ENCODE measurements at regions not wholly inside any gene's neighbourhood (a gene's known extent, or its start where the extent isn't known, plus 50 kb on each side); places are given as distances from the start of the nearest gene placed in this dataset.

DNA sequence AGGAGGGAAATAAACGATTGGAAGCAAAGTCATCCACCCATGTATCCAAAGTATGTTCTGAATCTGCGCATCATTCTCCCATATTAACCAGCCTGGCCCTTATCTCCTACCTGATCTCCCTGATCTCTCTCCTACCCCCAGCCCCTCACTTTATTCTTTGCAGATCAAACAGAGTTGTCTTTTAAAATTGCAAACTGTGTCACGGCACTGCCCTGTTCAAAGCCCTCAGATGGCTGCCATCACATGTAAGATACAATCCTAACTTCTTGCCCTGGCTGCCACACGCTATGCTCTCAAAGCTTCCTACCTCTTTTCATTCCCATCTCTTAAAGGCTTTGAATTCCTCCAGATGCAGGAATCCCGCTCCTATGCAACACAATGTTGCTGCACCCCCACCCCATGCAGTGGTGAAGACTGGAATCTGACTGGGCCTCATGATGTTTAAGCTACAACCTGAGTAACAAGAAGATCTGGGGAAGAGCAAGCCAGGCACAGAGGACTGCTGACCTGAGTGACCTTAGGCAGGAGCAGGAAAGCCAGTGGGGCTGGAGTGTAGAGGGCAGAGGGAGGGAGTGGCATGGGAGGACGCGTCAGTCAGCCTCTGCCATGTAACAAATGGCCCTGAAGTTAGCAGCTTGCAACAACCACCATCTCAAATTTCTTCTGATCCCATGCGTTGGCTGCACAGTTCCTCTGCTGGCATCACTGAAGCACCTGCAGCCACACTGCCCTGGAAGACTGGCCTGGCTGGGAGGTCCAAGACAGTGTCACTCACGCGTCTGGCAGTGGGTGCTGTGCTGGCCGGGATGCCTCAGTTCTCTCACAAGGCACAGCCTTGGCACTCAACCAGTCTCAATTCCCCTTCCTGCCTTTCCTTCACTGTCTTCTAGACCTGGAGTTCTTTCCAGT, 382.8 kb downstream of the BCL11B start:
- no peak for DNase-seq

DNA sequence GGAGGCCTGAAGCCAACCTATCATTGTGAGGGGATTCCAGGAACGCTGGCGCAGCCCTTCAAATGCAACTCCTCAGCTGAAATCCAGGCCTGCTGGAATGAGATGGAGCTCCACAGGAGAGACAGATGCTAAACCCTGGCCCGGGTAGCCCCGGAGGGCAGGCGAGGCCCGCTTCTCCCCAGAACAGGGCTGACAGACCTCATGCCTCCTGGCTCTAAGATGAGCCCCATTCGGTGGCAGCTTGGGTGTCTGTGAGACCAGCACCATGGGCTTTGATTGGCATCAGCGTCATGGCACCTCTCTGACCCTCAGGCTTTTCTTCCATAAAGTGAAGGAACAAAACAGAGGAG, 382.2 kb downstream of the BCL11B start:
- DNase-seq = no peak

DNA sequence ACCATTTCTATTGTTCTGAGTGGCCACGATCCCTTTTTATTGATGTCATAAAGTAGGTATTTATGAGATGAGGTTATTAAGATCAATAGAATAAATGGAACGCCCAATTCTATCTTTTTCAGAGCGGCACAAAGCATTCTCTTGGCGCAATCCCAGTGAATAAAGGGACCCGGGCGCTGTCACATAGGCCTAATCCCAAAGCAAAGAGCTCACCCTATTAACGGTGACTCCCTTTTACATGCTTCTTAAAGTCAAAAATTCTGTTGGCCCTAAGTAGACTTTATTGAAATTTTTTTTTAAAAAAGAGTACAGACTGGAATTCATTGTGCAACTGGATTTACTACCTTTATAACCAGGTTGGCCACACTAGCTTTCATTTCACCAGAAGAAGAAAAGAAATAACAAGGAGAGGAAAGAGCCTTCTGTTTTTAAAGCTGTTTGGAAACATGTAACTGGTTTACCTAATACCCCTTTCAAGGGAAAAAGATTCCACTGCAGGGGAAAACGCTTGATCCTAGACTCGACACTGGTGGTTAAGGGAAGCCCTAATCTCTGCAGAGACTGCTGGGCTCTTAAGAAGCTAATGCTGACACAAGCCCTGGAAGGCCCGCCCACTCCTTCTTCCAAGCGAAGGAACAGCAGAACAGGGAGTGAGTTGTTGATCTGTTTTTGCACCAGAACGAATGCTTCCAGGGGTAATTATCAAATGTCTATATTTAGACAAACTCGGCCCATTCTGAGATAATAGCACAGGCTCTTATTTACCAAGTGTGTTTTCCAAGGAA, 381.2 kb downstream of the BCL11B start:
- DNase-seq = no peak

GRCh38 chr14:98893675-98894074, 378.3 kb downstream of the BCL11B start:
- no peak for DNase-seq

- DNase-seq = no peak
Measured at GRCh38 chr14:98894600-98894999, 377.4 kb downstream of the BCL11B start.

- DNase-seq = no peak
Measured at GRCh38 chr14:98896449-98896848, 375.5 kb downstream of the BCL11B start.

DNA sequence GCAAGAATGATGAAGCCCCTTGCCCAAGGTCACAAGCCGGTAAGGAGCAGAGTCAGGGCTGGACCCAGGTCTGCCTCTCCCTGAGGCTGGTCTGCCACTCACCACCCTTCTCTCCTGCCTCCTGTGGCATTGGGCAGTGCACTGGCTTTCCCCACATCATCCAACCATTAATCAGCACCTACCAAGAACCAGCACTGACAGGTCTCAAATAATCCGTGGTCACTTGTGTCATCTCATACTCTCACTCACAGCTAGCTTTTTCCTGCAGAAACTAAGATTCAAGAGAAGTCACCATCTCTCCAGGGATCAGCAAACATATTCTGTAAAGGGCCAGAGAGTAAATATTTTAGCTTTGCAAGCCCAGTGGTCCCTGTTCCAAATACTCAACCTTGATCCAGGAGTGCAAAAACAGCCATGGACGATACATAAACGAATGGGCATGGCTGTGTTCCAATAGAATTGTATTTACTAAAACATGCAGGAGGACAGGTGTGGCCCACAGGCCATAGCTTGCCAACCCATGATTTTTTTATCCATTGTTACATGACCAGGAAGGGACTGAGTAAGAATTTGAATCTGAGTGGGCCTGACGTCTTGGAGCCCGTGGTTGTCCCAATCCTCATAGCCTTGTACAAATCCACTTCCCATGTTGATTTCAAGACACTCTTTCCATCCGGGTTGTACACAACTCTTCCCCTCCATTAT, 374.2 kb downstream of the BCL11B start:
- DNase-seq = no peak

DNA sequence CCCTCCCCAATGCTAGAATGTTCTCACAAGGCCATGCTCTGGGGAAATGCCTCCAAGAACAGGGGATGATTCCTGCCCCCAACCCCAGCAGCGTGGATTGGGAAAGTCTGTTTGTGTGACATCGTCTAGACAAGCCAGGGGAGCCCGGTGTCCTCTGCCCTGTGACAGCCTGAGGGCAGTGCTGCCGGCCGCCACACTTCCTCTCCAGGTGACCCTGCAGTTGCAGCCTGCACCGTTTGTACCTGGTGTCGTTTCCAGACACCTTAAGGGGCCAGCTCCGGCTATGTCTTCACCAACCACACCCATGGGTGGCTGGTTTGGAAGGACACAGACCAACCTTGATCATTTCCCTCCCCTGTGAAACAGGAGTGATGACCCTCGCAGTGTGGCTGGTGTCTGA, 372.6 kb downstream of the BCL11B start:
- no peak for DNase-seq

GRCh38 chr14:98900236-98900635, 371.8 kb downstream of the BCL11B start:
- DNase-seq = no peak

- no peak for DNase-seq
Measured at GRCh38 chr14:98900798-98901197, 371.2 kb downstream of the BCL11B start.

- DNase-seq = no peak
Measured at GRCh38 chr14:98901511-98902205, 370.3 kb downstream of the BCL11B start.

DNA sequence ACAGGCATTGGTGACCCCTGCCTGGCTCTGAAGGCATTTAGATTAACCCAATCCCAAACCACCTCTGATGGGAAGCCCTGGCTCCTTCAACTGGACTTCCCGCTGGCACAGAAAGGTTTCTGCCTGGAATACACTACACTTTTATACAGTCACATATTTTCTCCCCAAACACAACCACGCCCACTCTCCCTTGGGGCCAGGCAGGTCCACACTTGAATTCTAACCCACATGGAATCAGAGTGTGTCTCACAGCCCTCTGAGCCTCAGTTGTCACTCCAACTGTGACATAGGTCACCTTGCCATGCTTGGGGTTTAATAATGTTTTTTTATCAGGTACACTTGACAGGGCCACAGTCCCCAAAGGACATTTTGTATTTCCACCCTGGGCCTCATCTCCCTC, 368.6 kb downstream of the BCL11B start:
- no peak for DNase-seq

DNA sequence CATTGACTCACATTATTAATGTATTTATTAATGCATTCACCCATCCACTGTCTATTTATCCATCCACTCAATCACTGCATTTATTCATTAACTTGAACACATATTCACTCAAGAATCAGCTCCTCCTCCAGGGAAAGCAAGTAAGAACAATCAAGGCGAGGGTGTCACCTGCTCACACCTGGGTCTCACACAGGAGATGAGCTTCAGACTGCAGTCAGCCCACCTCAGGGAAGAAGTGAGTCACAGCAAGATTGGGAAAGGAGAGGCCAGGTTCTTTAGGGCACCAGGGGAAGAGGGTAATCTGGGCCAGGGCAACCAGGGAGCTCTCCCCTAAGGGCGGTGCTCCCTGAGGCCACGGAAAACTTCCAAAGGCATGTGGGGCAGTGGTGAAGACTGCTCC, 367.3 kb downstream of the BCL11B start:
- DNase-seq = no peak

DNA sequence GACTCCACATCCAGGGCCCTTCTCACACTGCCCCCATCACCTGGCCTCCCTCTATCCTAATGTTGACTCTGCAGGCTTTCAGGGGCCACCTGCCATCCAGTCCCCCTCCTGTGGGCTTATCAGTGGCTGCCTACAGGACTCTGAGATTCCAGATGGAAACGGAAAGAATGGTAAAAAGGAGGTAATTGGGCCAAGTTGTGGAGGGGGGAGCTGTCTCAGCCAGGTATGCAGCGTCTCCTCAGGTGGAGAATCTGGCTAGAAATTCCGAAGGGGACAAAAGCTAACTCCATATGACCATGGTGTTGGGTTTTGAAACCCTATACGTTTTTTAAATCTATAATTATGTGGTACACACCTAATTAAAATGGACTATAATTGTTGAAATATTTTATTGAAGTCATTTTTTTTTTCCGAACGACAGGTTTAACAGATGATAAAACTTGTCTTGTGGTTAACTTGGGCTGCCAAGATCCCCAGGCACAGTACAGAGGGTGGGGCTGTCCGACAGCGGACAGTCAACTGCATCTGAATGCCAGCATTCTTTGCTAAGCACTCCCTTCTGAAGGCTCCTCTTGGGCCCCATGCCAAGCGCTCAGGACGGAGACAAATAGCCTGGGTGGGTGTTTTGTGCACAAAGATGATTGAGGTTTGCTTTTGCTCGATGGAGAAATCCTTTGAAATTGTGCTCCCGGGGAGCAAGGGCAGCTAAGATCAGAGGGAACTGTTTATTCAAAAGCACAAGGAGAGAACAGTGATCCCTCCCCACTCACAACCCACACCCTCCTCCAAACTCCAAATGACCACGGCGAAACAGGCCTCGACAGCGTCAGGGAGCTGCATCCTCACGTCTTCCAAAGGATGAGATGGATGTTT, 365.6 kb downstream of the BCL11B start:
- DNase-seq = no peak

DNA sequence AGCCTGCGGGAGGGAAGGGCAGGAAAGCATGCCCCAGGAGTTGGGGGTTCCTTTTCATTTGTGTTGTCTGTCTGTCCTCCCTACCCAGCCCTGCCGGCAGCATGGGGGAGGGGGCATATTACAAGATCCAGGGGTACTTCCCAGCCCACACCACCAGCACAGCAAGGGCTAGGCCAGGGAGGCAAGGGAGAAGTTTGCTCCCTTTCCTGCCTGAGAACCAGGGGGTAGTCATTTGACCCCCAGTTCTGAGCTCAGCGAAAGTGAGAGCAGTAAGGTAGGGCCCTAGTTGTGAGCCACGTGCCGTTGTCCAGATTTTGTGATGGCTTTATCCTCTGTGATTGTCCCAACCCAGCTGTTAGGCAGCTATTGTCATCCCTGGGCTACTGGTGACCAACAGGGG, 364.7 kb downstream of the BCL11B start:
- no peak for DNase-seq

DNA sequence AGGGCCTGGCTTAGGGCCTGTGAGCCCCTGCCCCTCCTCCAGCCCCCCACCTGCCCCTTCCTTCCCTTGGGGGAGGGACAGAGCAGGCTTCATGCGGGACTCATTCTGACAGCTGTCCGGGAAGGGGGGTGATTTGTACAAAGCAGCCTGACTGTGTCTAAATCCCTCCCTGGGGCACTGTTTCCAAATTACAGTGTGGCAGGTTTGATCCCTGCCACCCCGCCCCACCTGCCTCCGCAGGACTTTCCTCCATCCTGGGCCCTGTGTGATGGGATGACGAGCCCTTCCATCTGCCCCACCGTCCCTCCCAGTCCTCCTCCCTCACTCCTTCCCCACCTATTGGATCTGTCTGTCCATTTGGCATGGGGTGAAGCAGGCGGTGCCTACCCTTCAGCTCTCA, 363.9 kb downstream of the BCL11B start:
- DNase-seq = no peak

DNA sequence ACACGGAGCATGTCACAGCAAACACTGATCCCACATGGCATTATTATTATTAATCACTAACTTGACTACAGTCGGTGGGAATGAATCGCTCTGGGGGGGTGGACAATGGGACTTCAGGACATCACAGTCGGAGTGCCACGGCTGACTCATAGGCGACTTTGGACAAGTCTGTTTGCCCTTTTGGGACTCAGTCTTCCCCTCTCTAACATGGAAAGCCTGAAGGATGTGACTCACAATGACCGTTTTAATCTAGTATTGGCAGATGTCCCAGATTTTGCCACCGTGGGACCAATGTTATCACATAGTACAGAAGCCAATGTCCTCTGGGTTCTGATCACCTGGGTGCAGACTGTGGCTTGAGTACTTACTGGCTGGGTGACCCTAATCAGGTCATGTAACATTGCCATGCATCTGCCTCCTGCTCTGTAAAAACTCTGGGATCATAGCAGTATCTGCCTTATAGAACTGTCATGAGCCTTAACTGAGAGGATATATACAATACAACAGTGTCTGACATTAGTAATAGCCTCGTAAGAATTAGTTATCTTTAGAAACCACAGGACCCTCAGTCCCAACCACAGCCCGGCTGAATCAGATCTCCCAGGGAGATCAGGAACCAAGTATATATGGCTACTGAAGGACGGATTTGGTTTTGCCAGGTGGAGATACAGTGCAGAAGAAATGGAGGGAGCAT, 362.6 kb downstream of the BCL11B start:
- DNase-seq = peak; percentile 4

GRCh38 chr14:98910061-98910460, 361.9 kb downstream of the BCL11B start:
- DNase-seq = no peak

DNA sequence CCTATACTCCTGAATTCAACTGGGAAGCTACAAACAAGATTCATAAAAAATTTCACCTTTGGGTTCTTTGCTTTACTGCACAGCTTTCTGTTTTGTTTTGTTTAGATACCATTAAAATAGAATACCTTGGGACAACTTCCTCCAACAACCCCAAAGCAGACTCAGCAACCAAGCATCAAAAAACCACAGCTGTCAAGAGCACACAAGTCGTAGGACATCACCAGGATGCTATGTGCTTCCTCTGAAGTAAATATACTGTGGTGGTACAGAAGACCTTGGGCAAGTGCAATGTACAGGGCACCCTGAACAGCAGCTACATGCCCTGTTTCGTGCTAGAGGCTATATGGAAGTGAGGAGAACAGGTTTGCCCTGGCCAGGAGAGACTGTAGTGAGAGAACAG, 359.3 kb downstream of the BCL11B start:
- DNase-seq = no peak

GRCh38 chr14:98913967-98914650, 357.9 kb downstream of the BCL11B start:
- DNase-seq = no peak

DNA sequence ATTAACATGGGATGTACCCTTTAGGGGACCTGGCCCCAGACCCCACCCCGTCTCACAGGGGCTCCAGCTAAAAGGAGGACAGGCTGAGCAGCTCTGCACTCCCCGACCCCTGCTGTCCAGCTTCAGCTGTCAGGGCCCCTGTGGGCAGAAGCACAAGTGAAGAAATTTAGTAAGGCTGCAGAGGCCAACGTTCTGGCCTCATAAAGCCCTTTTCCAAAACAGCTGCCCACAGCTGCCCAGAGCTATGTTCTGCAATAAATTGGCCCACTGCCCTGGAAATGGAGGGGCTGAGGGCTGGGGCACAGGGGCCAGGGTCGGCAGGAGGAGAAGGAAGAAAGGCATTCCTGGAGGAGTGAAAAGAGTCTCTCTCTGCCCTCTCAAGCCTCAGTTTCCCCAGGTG, 357.1 kb downstream of the BCL11B start:
- no peak for DNase-seq
